ENCODE measurements at regions not wholly inside any gene's neighbourhood (a gene's known extent, or its start where the extent isn't known, plus 50 kb on each side); places are given as distances from the start of the nearest gene placed in this dataset.
"Not testable (repeated sequence)": the region's sequence is repeated elsewhere in the genome, so short reads cannot be mapped to it uniquely, and the experiment has no call there.

DNA sequence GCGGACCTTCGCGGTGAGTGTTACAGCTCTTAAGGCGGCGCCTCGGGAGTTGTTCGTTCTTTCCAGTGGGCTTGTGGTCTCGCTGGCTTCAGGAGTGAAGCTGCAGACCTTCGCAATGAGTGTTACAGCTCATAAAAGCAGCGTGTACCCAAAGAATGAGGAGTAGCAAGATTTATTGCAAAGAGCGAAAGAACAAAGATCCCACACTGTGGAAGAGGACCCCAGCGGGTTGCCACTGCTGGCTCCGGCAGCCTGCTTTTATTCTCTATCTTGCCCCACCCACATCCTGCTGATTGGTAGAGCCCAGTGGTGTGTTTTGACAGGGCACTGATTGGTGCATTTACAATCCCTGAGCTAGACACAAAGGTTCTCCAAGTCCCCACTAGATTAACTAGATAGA, 941.9 kb downstream of the C4orf33 start:
- not testable (repeated sequence) for TF ChIP-seq RFX5 (IDR thresholded peaks at IDR 0.05; ENCODE audit: low read depth, low read length); SMC3 (IDR thresholded peaks at IDR 0.05; ENCODE audit: low read depth, low read length); CEBPB (IDR thresholded peaks at IDR 0.05; ENCODE audit: low read depth, low read length); RAD21 (IDR thresholded peaks at IDR 0.05; ENCODE audit: low read length); MAZ (IDR thresholded peaks at IDR 0.05; ENCODE audit: borderline replicate concordance, low read depth, low read length); POLR2A (IDR thresholded peaks at IDR 0.05; ENCODE audit: low read depth, low read length); BHLHE40 (IDR thresholded peaks at IDR 0.05; ENCODE audit: low read depth, low read length); RCOR1 (IDR thresholded peaks at IDR 0.05; ENCODE audit: insufficient replicate concordance, low read length); MXI1 (IDR thresholded peaks at IDR 0.05; ENCODE audit: borderline replicate concordance, low read depth, low read length); NFE2L2 (IDR thresholded peaks at IDR 0.05; ENCODE audit: low read depth, low read length); FOS (IDR thresholded peaks at IDR 0.05; ENCODE audit: low read depth, low read length)
- TF ChIP-seq, protein P1, sequence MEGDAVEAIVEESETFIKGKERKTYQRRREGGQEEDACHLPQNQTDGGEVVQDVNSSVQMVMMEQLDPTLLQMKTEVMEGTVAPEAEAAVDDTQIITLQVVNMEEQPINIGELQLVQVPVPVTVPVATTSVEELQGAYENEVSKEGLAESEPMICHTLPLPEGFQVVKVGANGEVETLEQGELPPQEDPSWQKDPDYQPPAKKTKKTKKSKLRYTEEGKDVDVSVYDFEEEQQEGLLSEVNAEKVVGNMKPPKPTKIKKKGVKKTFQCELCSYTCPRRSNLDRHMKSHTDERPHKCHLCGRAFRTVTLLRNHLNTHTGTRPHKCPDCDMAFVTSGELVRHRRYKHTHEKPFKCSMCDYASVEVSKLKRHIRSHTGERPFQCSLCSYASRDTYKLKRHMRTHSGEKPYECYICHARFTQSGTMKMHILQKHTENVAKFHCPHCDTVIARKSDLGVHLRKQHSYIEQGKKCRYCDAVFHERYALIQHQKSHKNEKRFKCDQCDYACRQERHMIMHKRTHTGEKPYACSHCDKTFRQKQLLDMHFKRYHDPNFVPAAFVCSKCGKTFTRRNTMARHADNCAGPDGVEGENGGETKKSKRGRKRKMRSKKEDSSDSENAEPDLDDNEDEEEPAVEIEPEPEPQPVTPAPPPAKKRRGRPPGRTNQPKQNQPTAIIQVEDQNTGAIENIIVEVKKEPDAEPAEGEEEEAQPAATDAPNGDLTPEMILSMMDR (conservative IDR thresholded peaks at IDR 0.05; ENCODE audit: low read depth, low read length) = not testable (repeated sequence)

All from IMR-90 (cell line).